KMS-11 (cell line): ENCODE measurements at regions not wholly inside any gene's neighbourhood (a gene's known extent, or its start where the extent isn't known, plus 50 kb on each side); places are given as distances from the start of the nearest gene placed in this dataset.

Experiments
- H2AFZ ChIP-seq: fragments of 200-600 bp; sonication (generic); 2 replicates; pipeline ENCODE4 v1.6.1; 2016; ENCODE audit warnings: antibody characterized with exemption, mixed run types, low read depth
- H3K27ac ChIP-seq: fragments of 200-600 bp; sonication (generic); 2 replicates; pipeline ENCODE4 v1.6.1; 2016; ENCODE audit warnings: mild to moderate bottlenecking, mixed run types
- H3K27me3 ChIP-seq: fragments of 200-600 bp; sonication (generic); 2 replicates; pipeline ENCODE4 v1.6.1; 2017; ENCODE audit warnings: mild to moderate bottlenecking, low read depth, mixed run types, moderate library complexity; ENCODE audit not compliant: insufficient read depth
- H3K36me3 ChIP-seq: fragments of 200-600 bp; sonication (generic); 2 replicates; pipeline ENCODE4 v1.6.1; 2017; ENCODE audit warnings: mild to moderate bottlenecking, mixed run types; ENCODE audit not compliant: insufficient read depth
- H3K4me1 ChIP-seq: fragments of 200-600 bp; sonication (generic); 2 replicates; pipeline ENCODE4 v1.6.1; 2016; ENCODE audit warnings: mild to moderate bottlenecking, low read depth, mixed run types; ENCODE audit not compliant: poor library complexity, severe bottlenecking
- H3K4me2 ChIP-seq: fragments of 200-600 bp; sonication (generic); 2 replicates; pipeline ENCODE4 v1.7.0; 2016; ENCODE audit warnings: mild to moderate bottlenecking, mixed run types
- H3K4me3 ChIP-seq: fragments of 200-600 bp; sonication (generic); IDR thresholded peaks from 2 replicates; pipeline ENCODE4 v1.6.1; 2017; ENCODE audit warnings: low read depth, low read length, mixed read lengths; ENCODE audit not compliant: insufficient read depth
- H3K79me2 ChIP-seq: fragments of 200-600 bp; sonication (generic); 2 replicates; pipeline ENCODE4 v1.6.1; 2016; ENCODE audit warnings: low read depth, mixed run types; ENCODE audit not compliant: insufficient read depth
- H3K9ac ChIP-seq: fragments of 200-600 bp; sonication (generic); 2 replicates; pipeline ENCODE4 v1.6.1; 2016; ENCODE audit warnings: mild to moderate bottlenecking, mixed run types
- H4K20me1 ChIP-seq: fragments of 200-600 bp; sonication (generic); 2 replicates; pipeline ENCODE4 v1.6.1; 2016; ENCODE audit warnings: mild to moderate bottlenecking, mixed run types; ENCODE audit not compliant: insufficient read depth
- TF ChIP-seq, protein P1 (sequence below): fragments of 200-600 bp; sonication (generic); conservative IDR thresholded peaks from 2 replicates; pipeline ENCODE4 v1.6.1; 2017; ENCODE audit warnings: low read depth, mild to moderate bottlenecking, antibody characterized with exemption, low read length, moderate library complexity, mixed read lengths

DNA sequence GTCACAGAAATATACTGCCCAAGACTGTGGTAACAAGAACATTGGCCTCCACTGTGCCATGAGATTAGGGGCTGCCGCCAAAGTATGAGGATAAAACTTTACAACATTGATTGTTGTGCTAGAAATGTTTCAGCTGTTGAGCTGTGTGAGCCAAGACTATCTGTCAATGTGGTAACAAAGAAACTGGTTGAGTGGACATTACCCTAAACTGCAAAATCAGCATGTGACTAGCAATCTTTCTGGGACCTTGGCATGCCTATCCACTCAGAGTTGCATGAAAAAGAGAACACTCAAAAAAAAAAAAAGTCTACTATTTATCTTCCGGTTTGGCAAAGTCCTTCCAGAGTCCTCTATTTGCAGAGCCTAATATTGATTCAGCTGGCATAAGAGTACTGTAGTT is 605.6 kb upstream of the CNTNAP2 start:
- TF ChIP-seq, protein P1, sequence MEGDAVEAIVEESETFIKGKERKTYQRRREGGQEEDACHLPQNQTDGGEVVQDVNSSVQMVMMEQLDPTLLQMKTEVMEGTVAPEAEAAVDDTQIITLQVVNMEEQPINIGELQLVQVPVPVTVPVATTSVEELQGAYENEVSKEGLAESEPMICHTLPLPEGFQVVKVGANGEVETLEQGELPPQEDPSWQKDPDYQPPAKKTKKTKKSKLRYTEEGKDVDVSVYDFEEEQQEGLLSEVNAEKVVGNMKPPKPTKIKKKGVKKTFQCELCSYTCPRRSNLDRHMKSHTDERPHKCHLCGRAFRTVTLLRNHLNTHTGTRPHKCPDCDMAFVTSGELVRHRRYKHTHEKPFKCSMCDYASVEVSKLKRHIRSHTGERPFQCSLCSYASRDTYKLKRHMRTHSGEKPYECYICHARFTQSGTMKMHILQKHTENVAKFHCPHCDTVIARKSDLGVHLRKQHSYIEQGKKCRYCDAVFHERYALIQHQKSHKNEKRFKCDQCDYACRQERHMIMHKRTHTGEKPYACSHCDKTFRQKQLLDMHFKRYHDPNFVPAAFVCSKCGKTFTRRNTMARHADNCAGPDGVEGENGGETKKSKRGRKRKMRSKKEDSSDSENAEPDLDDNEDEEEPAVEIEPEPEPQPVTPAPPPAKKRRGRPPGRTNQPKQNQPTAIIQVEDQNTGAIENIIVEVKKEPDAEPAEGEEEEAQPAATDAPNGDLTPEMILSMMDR, result no peak
- Histone ChIP-seq H3K4me3 (no peak overlapping the region), H3K4me2 (no peak overlapping the region), H3K79me2 (no peaks in the 10 kb centered on the region), H3K27me3 (no peaks in the 10 kb centered on the region), H3K27ac (no peak overlapping the region), H2AFZ (no peak overlapping the region), H3K9ac (no peak overlapping the region), H3K4me1 (no peaks in the 10 kb centered on the region), H3K36me3 (no peaks in the 10 kb centered on the region), H4K20me1 (no peaks in the 10 kb centered on the region)

DNA sequence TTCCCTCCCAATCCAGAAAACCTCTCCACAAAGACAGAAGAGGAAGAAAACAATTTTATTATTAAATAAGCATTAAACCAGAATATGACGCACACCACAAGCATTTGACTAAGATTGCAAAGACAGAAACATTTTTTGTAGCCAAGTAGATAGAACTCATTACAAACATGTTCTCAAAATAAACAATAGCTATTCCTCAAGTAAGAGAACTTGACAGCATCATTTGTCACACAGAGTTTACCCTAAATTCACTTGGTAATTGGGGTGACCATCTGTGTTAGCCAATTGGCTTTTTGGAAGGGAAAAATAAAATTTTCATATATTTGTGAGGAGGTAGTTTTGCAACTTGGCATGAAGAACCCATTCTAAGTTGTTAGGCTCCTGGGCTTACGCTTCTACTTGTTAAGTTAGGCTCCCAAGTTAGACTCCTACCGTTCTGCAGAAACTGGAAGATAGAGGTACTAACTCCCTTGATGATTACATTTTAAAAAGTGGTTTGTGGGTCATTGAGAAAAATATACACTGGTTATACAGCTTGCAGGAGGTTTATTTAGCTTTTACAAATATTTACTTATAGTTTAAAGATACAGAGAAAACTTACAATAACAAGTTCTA is 618.6 kb upstream of the CNTNAP2 start:
- no peak overlapping the region for H3K9ac ChIP-seq

DNA sequence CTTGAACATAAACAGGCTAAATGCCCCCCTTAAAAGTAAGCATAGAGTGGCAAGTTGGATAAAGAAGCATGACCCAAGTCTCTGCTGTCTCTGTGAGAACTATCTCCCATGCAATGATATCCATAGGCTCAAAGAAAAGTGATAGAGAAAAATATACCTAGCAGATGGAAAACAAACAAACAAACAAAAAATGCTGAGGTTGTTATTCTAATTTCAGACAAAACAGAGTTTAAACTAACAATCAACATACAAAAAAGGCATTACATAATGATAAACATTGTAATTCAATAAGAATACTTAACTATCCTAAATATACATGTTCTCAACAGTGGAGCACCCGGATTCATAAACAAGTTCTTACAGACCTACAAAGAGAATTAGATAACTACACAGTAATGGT is 626.2 kb upstream of the CNTNAP2 start:
- no peaks in the 10 kb centered on the region for H3K79me2 ChIP-seq
- no peaks in the 10 kb centered on the region for H4K20me1 ChIP-seq
- H3K27me3 ChIP-seq, result no peaks in the 10 kb centered on the region
- TF ChIP-seq, protein P1, result no peak
- H3K4me2 ChIP-seq, result no peak overlapping the region
- no peak overlapping the region for H3K9ac ChIP-seq
- no peaks in the 10 kb centered on the region for H3K4me1 ChIP-seq
- H3K27ac ChIP-seq, result no peak overlapping the region
- no peak overlapping the region for H3K4me3 ChIP-seq
- no peaks in the 10 kb centered on the region for H3K36me3 ChIP-seq
- no peak overlapping the region for H2AFZ ChIP-seq

More for the DNA sequence above, 618.6 kb upstream of the CNTNAP2 start:
- H4K20me1 ChIP-seq, result no peaks in the 10 kb centered on the region
- no peak overlapping the region for H3K4me3 ChIP-seq
- no peaks in the 10 kb centered on the region for H3K79me2 ChIP-seq
- H3K4me1 ChIP-seq, result no peaks in the 10 kb centered on the region
- H3K27me3 ChIP-seq, result no peaks in the 10 kb centered on the region
- no peak overlapping the region for H2AFZ ChIP-seq
- no peaks in the 10 kb centered on the region for H3K36me3 ChIP-seq
- no peak overlapping the region for H3K4me2 ChIP-seq
- no peak overlapping the region for H3K27ac ChIP-seq
- TF ChIP-seq, protein P1, result no peak

DNA sequence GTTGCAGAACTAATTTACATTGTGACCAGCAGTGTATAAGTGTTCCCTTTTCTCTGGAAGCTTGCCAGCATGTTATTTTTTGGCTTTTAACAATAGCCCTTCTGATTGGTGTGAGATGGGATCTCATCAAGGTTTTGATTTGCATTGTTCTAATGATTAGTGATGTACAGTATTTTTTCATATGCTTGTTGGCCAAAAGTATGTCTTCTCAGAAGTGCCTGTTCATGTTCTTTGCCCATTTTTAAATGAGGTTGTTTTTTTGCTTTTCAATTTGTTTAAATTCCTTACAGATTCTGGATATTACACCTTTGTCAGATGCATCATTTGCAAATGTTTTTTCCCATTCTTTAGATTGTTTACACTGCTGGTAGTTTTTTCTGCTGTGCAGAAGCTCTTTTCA is 627.0 kb upstream of the CNTNAP2 start:
- no peak overlapping the region for H2AFZ ChIP-seq
- TF ChIP-seq, protein P1, result no peak
- H3K4me1 ChIP-seq, result no peaks in the 10 kb centered on the region
- no peak overlapping the region for H3K27ac ChIP-seq
- no peak overlapping the region for H3K9ac ChIP-seq
- H3K36me3 ChIP-seq, result no peaks in the 10 kb centered on the region
- H3K4me2 ChIP-seq, result no peak overlapping the region
- H4K20me1 ChIP-seq, result no peaks in the 10 kb centered on the region
- no peaks in the 10 kb centered on the region for H3K79me2 ChIP-seq
- no peak overlapping the region for H3K4me3 ChIP-seq
- no peaks in the 10 kb centered on the region for H3K27me3 ChIP-seq
